Activated CD8-positive, alpha-beta T cell treated with anti-CD3 and anti-CD28 coated beads for 36 hours (primary cell): ENCODE measurements at regions not wholly inside any gene's neighbourhood (a gene's known extent, or its start where the extent isn't known, plus 50 kb on each side); places are given as distances from the start of the nearest gene placed in this dataset.

Source experiments
- ATAC-seq: fragments of 200-7000 bp; cut with Tn5 transposase; one replicate; pipeline ENCODE4 v1.10.0; 2021; ENCODE audit warnings: mild to moderate bottlenecking, moderate library complexity
- CTCF ChIA-PET: fragments of 350-600 bp; sonication (Branson Sonifier 250); formaldehyde crosslinking; loops from one replicate; lab custom pipeline; 2021; ENCODE audit warnings: antibody characterized with exemption; lab: Charles Lee
- POLR2A ChIA-PET: fragments of 350-600 bp; sonication (Branson Sonifier 250); formaldehyde crosslinking; loops from one replicate; lab custom pipeline; 2021; ENCODE audit warnings: antibody characterized with exemption; lab: Charles Lee
- DNase-seq: peaks from one replicate; pipeline ENCODE4 v3.0.0-alpha.2; 2020
- H3K27ac Mint-ChIP-seq: one replicate; pipeline ENCODE4 v1.8.0; 2021; ENCODE audit warnings: mild to moderate bottlenecking, mixed read lengths
- H3K27me3 Mint-ChIP-seq: one replicate; pipeline ENCODE4 v1.8.0; 2021; ENCODE audit warnings: mixed read lengths
- H3K36me3 Mint-ChIP-seq: one replicate; pipeline ENCODE4 v1.8.0; 2021; ENCODE audit warnings: low read depth, mixed read lengths
- H3K4me1 Mint-ChIP-seq: one replicate; pipeline ENCODE4 v1.8.0; 2021; ENCODE audit warnings: low read depth, mixed read lengths
- H3K4me3 Mint-ChIP-seq: one replicate; pipeline ENCODE4 v1.8.0; 2021; ENCODE audit warnings: mild to moderate bottlenecking, moderate library complexity, mixed read lengths
- H3K9me3 Mint-ChIP-seq: one replicate; pipeline ENCODE4 v1.8.0; 2021; ENCODE audit warnings: mixed read lengths
- CTCF ChIP-seq: fragments of 200-600 bp; IDR thresholded peaks from one replicate; pipeline ENCODE4 v1.8.0; 2022; ENCODE audit warnings: antibody characterized with exemption, mild to moderate bottlenecking
- intact Hi-C: fragments of 100-400 bp; cut with micrococcal nuclease; formaldehyde crosslinking; loops from one replicate; pipeline ENCODE4 v1.10.0; 2022

- TF ChIP-seq CTCF: no peak
- no peaks in the 10 kb centered on the region for H3K4me1 Mint-ChIP-seq
- no peaks in the 10 kb centered on the region for H3K36me3 Mint-ChIP-seq
- H3K27ac Mint-ChIP-seq: no peak overlapping the region
- no peak for ATAC-seq
- no peaks in the 10 kb centered on the region for H3K9me3 Mint-ChIP-seq
- no peak for DNase-seq
- POLR2A ChIA-PET: no interaction called here
- CTCF ChIA-PET: no interaction called here
- no peaks in the 10 kb centered on the region for H3K27me3 Mint-ChIP-seq
- no peak overlapping the region for H3K4me3 Mint-ChIP-seq
- intact Hi-C loops: no loop called here
Observed at GRCh38 chr13:65642996-65643395, 1587.1 kb downstream of the PCDH9 start.

GRCh38 chr13:65642301-65642700 lies 1587.8 kb downstream of the PCDH9 start:
- no peaks in the 10 kb centered on the region for H3K36me3 Mint-ChIP-seq
- no peak overlapping the region for H3K27ac Mint-ChIP-seq

GRCh38 chr13:65638572-65639168 lies 1591.5 kb downstream of the PCDH9 start:
- DNase-seq (no peak), ATAC-seq (no peak)
- no peaks in the 10 kb centered on the region for H3K9me3 Mint-ChIP-seq
- peak; percentile 17 for TF ChIP-seq CTCF
- intact Hi-C loops: no loop called here
- H3K27me3 Mint-ChIP-seq: no peaks in the 10 kb centered on the region
- H3K4me1 Mint-ChIP-seq: no peaks in the 10 kb centered on the region
- CTCF ChIA-PET: interaction anchor here (1.1 kb wide), 1 partner anchor 31 kb away, joined by 4 read pairs; no protein-coding TSS in a partner anchor
- H3K27ac Mint-ChIP-seq: no peak overlapping the region
- POLR2A ChIA-PET: no interaction called here
- no peak overlapping the region for H3K4me3 Mint-ChIP-seq
- H3K36me3 Mint-ChIP-seq: no peaks in the 10 kb centered on the region

More at GRCh38 chr13:65642301-65642700, 1587.8 kb downstream of the PCDH9 start:
- TF ChIP-seq CTCF: no peak
- intact Hi-C loops: no loop called here
- no peak for DNase-seq
- no peak for ATAC-seq
- CTCF ChIA-PET: no interaction called here
- POLR2A ChIA-PET: no interaction called here
- Mint-ChIP-seq H3K4me1 (no peaks in the 10 kb centered on the region), H3K9me3 (no peaks in the 10 kb centered on the region), H3K27me3 (no peaks in the 10 kb centered on the region), H3K4me3 (no peak overlapping the region)

GRCh38 chr13:65633806-65634205 lies 1596.3 kb downstream of the PCDH9 start:
- no peak overlapping the region for H3K4me3 Mint-ChIP-seq
- H3K4me1 Mint-ChIP-seq: no peaks in the 10 kb centered on the region
- no peak overlapping the region for H3K27ac Mint-ChIP-seq
- ChIA-PET CTCF (no interaction called here), POLR2A (no interaction called here)
- H3K27me3 Mint-ChIP-seq: no peaks in the 10 kb centered on the region
- H3K36me3 Mint-ChIP-seq: no peaks in the 10 kb centered on the region
- peaks cover 5% of the 10 kb centered on the region for H3K9me3 Mint-ChIP-seq
- DNase-seq (no peak), ATAC-seq (no peak)
- intact Hi-C loops: no loop called here
- no peak for TF ChIP-seq CTCF

- DNase-seq: no peak
- no peak for TF ChIP-seq CTCF
- Mint-ChIP-seq H3K27ac (no peak overlapping the region), H3K4me3 (no peak overlapping the region), H3K4me1 (no peaks in the 10 kb centered on the region), H3K36me3 (no peaks in the 10 kb centered on the region), H3K9me3 (peaks cover 9% of the 10 kb centered on the region), H3K27me3 (no peaks in the 10 kb centered on the region)
- ChIA-PET POLR2A (no interaction called here), CTCF (no interaction called here)
- intact Hi-C loops: no loop called here
- ATAC-seq: no peak
Observed at GRCh38 chr13:65631078-65631477, 1599.1 kb downstream of the PCDH9 start.
